Mesenchymal stem cell (in vitro differentiated cells and primary cell): ENCODE measurements at regions not wholly inside any gene's neighbourhood (a gene's known extent, or its start where the extent isn't known, plus 50 kb on each side); places are given as distances from the start of the nearest gene placed in this dataset.

Source experiments
- DNase-seq: peaks from one replicate; pipeline ENCODE4 v3.0.0-alpha.2; 2013
- H2AFZ ChIP-seq: one replicate; pipeline ENCODE4 v1.6.1; 2013; ENCODE audit warnings: low read depth, mild to moderate bottlenecking, control low read depth, inconsistent platforms, low read length, moderate library complexity
- H2AK5ac ChIP-seq: 2 replicates; pipeline ENCODE4 v1.6.1; 2013; ENCODE audit warnings: low read length, moderate library complexity, mild to moderate bottlenecking, inconsistent platforms; ENCODE audit not compliant: severe bottlenecking
- H2BK120ac ChIP-seq: one replicate; pipeline ENCODE4 v1.6.1; 2013; ENCODE audit warnings: low read depth, mild to moderate bottlenecking, inconsistent platforms, low read length, moderate library complexity
- H2BK12ac ChIP-seq, 2 experiments: one replicate each; pipeline ENCODE4 v1.6.1; 2013; ENCODE audit warnings: inconsistent platforms in 2 of 2, low read length in 2 of 2, mild to moderate bottlenecking in 2 of 2, moderate library complexity in 2 of 2, control low read depth in 1 of 2
- H2BK15ac ChIP-seq: one replicate; pipeline ENCODE4 v1.6.1; 2013; ENCODE audit warnings: mild to moderate bottlenecking, low read depth, inconsistent platforms; ENCODE audit not compliant: poor library complexity, severe bottlenecking
- H2BK5ac ChIP-seq: 2 replicates; pipeline ENCODE4 v1.6.1; 2013; ENCODE audit warnings: low read depth, mild to moderate bottlenecking, low read length, control low read depth, inconsistent platforms; ENCODE audit not compliant: poor library complexity, severe bottlenecking
- H3K14ac ChIP-seq, 2 experiments: one replicate each; pipeline ENCODE4 v1.6.1; 2013; ENCODE audit warnings: inconsistent platforms in 2 of 2, low read length in 2 of 2, control low read depth in 1 of 2, mild to moderate bottlenecking in 1 of 2, moderate library complexity in 1 of 2
- H3K18ac ChIP-seq, 2 experiments: one replicate each; pipeline ENCODE4 v1.6.1; 2013; ENCODE audit warnings: inconsistent platforms in 2 of 2, low read length in 2 of 2, control low read depth in 1 of 2, low read depth in 1 of 2, mild to moderate bottlenecking in 1 of 2
- H3K23ac ChIP-seq, 2 experiments: one replicate each; pipeline ENCODE4 v1.6.1; 2013; ENCODE audit warnings: inconsistent platforms in 2 of 2, low read length in 2 of 2, mild to moderate bottlenecking in 2 of 2, moderate library complexity in 2 of 2, control low read depth in 1 of 2
- H3K27ac ChIP-seq: 2 replicates; pipeline ENCODE4 v1.5.1; 2013; ENCODE audit warnings: mild to moderate bottlenecking, moderate library complexity, low read length, control low read depth, inconsistent platforms; ENCODE audit not compliant: poor library complexity, severe bottlenecking
- H3K27me3 ChIP-seq, 2 experiments: 2 replicates each; pipeline versions ENCODE4 v1.6.1 to v1.7.0; 2013; ENCODE audit warnings: low read length in 2 of 2, mild to moderate bottlenecking in 2 of 2, moderate library complexity in 2 of 2, control low read depth in 1 of 2, inconsistent platforms in 1 of 2; ENCODE audit not compliant: control insufficient read depth in 1 of 2, insufficient read depth in 1 of 2
- H3K36me3 ChIP-seq, 2 experiments: 2 replicates each; pipeline versions ENCODE4 v1.6.1 to v1.7.0; 2013; ENCODE audit warnings: low read length in 2 of 2, control low read depth in 1 of 2, inconsistent platforms in 1 of 2, low read depth in 1 of 2, mild to moderate bottlenecking in 1 of 2; ENCODE audit not compliant: insufficient read depth in 2 of 2, control insufficient read depth in 1 of 2
- H3K4ac ChIP-seq, 2 experiments: one replicate each; pipeline ENCODE4 v1.6.1; 2013; ENCODE audit warnings: inconsistent platforms in 2 of 2, low read length in 2 of 2, mild to moderate bottlenecking in 2 of 2, moderate library complexity in 2 of 2, control low read depth in 1 of 2, low read depth in 1 of 2
- H3K4me1 ChIP-seq: 2 replicates; pipeline ENCODE4 v1.6.1; 2013; ENCODE audit warnings: low read depth, low read length, control low read depth; ENCODE audit not compliant: control insufficient read depth, insufficient read depth
- H3K4me2 ChIP-seq: 2 replicates; pipeline ENCODE4 v1.6.1; 2013; ENCODE audit warnings: low read length, mild to moderate bottlenecking, inconsistent platforms; ENCODE audit not compliant: poor library complexity, severe bottlenecking
- H3K4me3 ChIP-seq, 2 experiments: 2 replicates each; pipeline versions ENCODE4 v1.5.1 to v1.7.0; 2013; ENCODE audit warnings: low read length in 2 of 2, mild to moderate bottlenecking in 2 of 2, control low read depth in 1 of 2, low read depth in 1 of 2; ENCODE audit not compliant: insufficient read depth in 1 of 2
- H3K79me1 ChIP-seq: replicated peaks from 2 replicates; pipeline ENCODE4 v1.6.1; 2013; ENCODE audit warnings: mild to moderate bottlenecking, control low read depth, low read length, inconsistent platforms; ENCODE audit not compliant: poor library complexity, severe bottlenecking
- H3K9ac ChIP-seq: 2 replicates; pipeline ENCODE4 v1.7.0; 2013; ENCODE audit warnings: mild to moderate bottlenecking, low read length, moderate library complexity
- H3K9me3 ChIP-seq: 2 replicates; pipeline ENCODE4 v1.7.0; 2013; ENCODE audit warnings: mild to moderate bottlenecking, low read length; ENCODE audit not compliant: control insufficient read depth
- H4K8ac ChIP-seq: one replicate; pipeline ENCODE4 v1.6.1; 2013; ENCODE audit warnings: inconsistent platforms, mild to moderate bottlenecking, low read length, moderate library complexity
- H4K91ac ChIP-seq: one replicate; pipeline ENCODE4 v1.6.1; 2013; ENCODE audit warnings: mild to moderate bottlenecking, low read length, inconsistent platforms
- WGBS: methylation state at CpG from one replicate; pipeline ENCODE4 v1.1.7; 2013; ENCODE audit warnings: mixed read lengths; 5-methylcytosine and 5-hydroxymethylcytosine counted together

DNA sequence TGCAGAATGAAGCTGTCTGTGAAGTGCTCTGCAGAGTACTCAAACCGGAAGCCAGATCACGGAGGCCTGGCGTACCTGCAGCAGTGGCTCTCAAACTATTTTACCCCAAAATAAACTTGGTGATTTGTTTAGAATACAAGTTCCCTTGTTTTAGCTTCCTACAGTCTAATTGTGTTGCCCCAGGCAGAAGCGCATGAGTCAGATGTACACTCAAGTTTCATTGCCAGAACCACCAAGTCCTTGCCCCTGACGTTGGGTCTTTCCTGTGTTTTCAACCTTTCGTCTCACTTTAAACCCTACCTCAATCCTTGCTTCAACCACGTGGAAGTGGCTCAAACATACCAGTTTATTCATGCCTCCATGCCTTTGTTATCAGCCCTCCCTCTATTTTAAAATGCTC is 66.2 kb upstream of the SLC7A11 start:
- Histone ChIP-seq H2BK5ac (no peak overlapping the region), H3K4me1 (no peaks in the 10 kb centered on the region), H3K27me3 (no peaks in the 10 kb centered on the region), H2AK5ac (no peak overlapping the region), H3K4me3 (no peak overlapping the region), H2BK12ac (no peak overlapping the region), H3K27ac (no peak overlapping the region), H2BK15ac (no peak overlapping the region), H3K4me2 (no peak overlapping the region), H4K91ac (no peak overlapping the region), H3K79me1 (no peaks in the 10 kb centered on the region), H3K23ac (no peak overlapping the region), H4K8ac (no peak overlapping the region), H3K9ac (no peak overlapping the region), H2BK120ac (no peak overlapping the region), H3K4ac (no peak overlapping the region), H3K18ac (no peak overlapping the region), H3K14ac (no peak overlapping the region), H2AFZ (no peak overlapping the region), H3K36me3 (no peaks in the 10 kb centered on the region), H3K9me3 (no peaks in the 10 kb centered on the region)
- WGBS: 73% methylated on average over 7 of the region's 7 CpGs
- peak; percentile 68 for DNase-seq

DNA sequence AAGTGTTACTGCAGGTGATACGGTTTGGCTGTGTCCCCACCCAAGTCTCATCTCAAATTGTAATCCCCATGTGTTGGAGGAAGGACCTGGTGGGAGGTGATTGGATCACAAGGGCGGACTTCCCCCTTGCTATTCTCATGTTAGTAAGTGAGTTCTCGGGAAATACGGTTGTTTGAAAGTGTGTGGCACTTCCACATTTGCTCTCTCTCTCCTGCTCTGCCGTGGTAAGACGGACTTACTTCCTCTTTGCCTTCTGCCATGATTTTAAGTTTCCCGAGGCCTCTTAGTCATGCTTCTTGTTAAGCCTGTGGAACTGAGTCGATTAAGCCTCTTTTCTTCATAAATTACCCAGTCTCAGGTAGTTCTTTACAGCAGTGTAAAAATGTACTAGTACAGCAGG is 65.2 kb upstream of the SLC7A11 start:
- no peaks in the 10 kb centered on the region for H3K9me3 ChIP-seq
- H3K4me3 ChIP-seq: no peak overlapping the region
- H2BK12ac ChIP-seq: no peak overlapping the region
- H3K79me1 ChIP-seq: no peaks in the 10 kb centered on the region
- no peak overlapping the region for H3K4me2 ChIP-seq
- H3K4me1 ChIP-seq: no peaks in the 10 kb centered on the region
- H3K18ac ChIP-seq: no peak overlapping the region
- H3K36me3 ChIP-seq: no peaks in the 10 kb centered on the region
- no peak overlapping the region for H2BK15ac ChIP-seq
- H3K27me3 ChIP-seq: no peaks in the 10 kb centered on the region
- H2BK120ac ChIP-seq: no peak overlapping the region
- H2AK5ac ChIP-seq: no peak overlapping the region
- no peak overlapping the region for H3K4ac ChIP-seq
- no peak overlapping the region for H3K27ac ChIP-seq
- no peak overlapping the region for H2AFZ ChIP-seq
- no peak overlapping the region for H4K91ac ChIP-seq
- no peak for DNase-seq
- no peak overlapping the region for H4K8ac ChIP-seq
- 96% methylated on average over 7 of the region's 8 CpGs for WGBS
- no peak overlapping the region for H3K9ac ChIP-seq
- no peak overlapping the region for H2BK5ac ChIP-seq
- no peak overlapping the region for H3K23ac ChIP-seq
- no peak overlapping the region for H3K14ac ChIP-seq

DNA sequence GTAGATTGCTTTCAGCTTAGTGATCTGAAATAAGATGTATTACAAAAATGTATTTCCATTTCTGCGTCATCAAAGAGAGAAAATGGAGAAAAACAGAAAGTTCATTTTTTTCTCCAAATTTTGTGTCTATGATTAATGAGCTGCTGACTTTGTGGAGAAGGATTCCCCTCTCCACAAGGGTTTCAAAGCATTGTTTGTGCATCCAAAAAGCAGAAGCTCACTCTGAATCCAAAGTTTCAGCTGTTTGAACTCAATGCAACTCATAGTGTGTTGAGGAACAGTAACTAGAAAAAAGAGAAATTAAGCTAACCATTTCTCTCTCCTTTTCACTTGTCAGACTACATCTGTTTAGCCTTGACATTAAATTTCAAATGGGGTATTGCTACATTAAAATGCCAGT is 62.9 kb upstream of the SLC7A11 start:
- 100% methylated on average over 1 of the region's 1 CpG for WGBS
- Histone ChIP-seq H2BK12ac (no peak overlapping the region), H3K27me3 (no peaks in the 10 kb centered on the region), H3K18ac (no peak overlapping the region), H3K14ac (no peak overlapping the region), H3K27ac (no peak overlapping the region), H3K9me3 (no peaks in the 10 kb centered on the region), H3K36me3 (no peaks in the 10 kb centered on the region), H4K91ac (no peak overlapping the region), H2AFZ (no peak overlapping the region), H3K23ac (no peak overlapping the region), H2AK5ac (no peak overlapping the region), H4K8ac (no peak overlapping the region), H2BK15ac (no peak overlapping the region), H3K4me2 (no peak overlapping the region), H2BK120ac (no peak overlapping the region), H3K79me1 (no peaks in the 10 kb centered on the region), H3K4me3 (no peak overlapping the region), H2BK5ac (no peak overlapping the region), H3K4me1 (no peaks in the 10 kb centered on the region), H3K9ac (no peak overlapping the region), H3K4ac (no peak overlapping the region)
- DNase-seq: no peak

DNA sequence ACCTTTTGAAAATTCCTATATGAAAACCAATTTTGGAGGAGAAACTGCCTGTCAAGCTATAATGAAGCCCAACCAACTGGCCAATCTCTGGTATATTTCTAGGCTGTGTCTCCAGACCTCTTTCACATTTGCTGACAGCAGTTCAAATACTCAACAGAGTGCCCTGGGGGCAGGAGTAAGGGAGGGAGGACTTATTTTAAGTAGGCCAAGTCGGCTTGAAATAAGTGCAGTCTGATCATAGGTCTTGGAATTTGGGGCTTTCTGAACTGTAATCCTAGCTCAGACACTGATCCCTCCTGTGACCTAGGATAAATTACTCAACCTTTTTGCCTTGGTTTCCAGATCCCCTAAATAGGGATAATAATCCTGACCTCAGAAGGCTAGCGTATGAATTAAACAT is 59.4 kb upstream of the SLC7A11 start:
- Histone ChIP-seq H3K79me1 (no peaks in the 10 kb centered on the region), H3K4me2 (no peak overlapping the region), H3K4me3 (no peak overlapping the region), H2AFZ (no peak overlapping the region), H2BK12ac (no peak overlapping the region), H3K27me3 (no peaks in the 10 kb centered on the region), H3K4me1 (no peaks in the 10 kb centered on the region), H3K9me3 (no peaks in the 10 kb centered on the region), H3K9ac (no peak overlapping the region), H4K91ac (no peak overlapping the region), H3K23ac (no peak overlapping the region), H3K18ac (no peak overlapping the region), H3K4ac (no peak overlapping the region), H3K27ac (no peak overlapping the region), H2BK5ac (no peak overlapping the region), H4K8ac (no peak overlapping the region), H2BK15ac (no peak overlapping the region), H3K14ac (no peak overlapping the region), H2BK120ac (no peak overlapping the region), H3K36me3 (no peaks in the 10 kb centered on the region), H2AK5ac (no peak overlapping the region)
- no peak for DNase-seq
- WGBS: 89% methylated on average over 2 of the region's 2 CpGs
